Calu3 (cell line): ENCODE measurements at regions not wholly inside any gene's neighbourhood (a gene's known extent, or its start where the extent isn't known, plus 50 kb on each side); places are given as distances from the start of the nearest gene placed in this dataset.

Source experiments
- BruUV-seq: library from RNA; stranded (reverse); fragments of 400-500 nt; replicated peaks from 2 replicates; lab custom pipeline; 2021; lab: Mats Ljungman, UMichigan
- CTCF ChIA-PET: fragments of 300-600 bp; sonication (Branson Sonifier 250); formaldehyde crosslinking; loops from one replicate; lab custom pipeline; 2022; ENCODE audit warnings: antibody characterized with exemption; lab: Charles Lee
- DNase-seq: peaks from one replicate; pipeline ENCODE4 v3.0.0; 2022
- H3K27ac Mint-ChIP-seq: one replicate; pipeline ENCODE4 v1.8.0; 2022; ENCODE audit warnings: mixed read lengths; ENCODE audit not compliant: unreplicated experiment
- H3K27me3 Mint-ChIP-seq: one replicate; pipeline ENCODE4 v1.8.0; 2022; ENCODE audit warnings: mixed read lengths; ENCODE audit not compliant: unreplicated experiment
- H3K36me3 Mint-ChIP-seq: one replicate; pipeline ENCODE4 v1.8.0; 2022; ENCODE audit warnings: mild to moderate bottlenecking, moderate library complexity, mixed read lengths; ENCODE audit not compliant: insufficient read depth, unreplicated experiment
- H3K4me1 Mint-ChIP-seq: one replicate; pipeline ENCODE4 v1.8.0; 2022; ENCODE audit warnings: mild to moderate bottlenecking, low read depth, mixed read lengths; ENCODE audit not compliant: unreplicated experiment
- H3K4me3 Mint-ChIP-seq: one replicate; pipeline ENCODE4 v1.8.0; 2022; ENCODE audit warnings: mild to moderate bottlenecking, low read depth, moderate library complexity, mixed read lengths; ENCODE audit not compliant: unreplicated experiment
- H3K9me3 Mint-ChIP-seq: one replicate; pipeline ENCODE4 v1.8.0; 2022; ENCODE audit warnings: low read depth, mixed read lengths; ENCODE audit not compliant: unreplicated experiment
- CTCF ChIP-seq: fragments of 200-600 bp; IDR thresholded peaks from one replicate; pipeline ENCODE4 v1.8.0; 2022; ENCODE audit warnings: antibody characterized with exemption; ENCODE audit not compliant: unreplicated experiment
- intact Hi-C: fragments of 100-400 bp; cut with micrococcal nuclease; formaldehyde crosslinking; loops from one replicate; pipeline ENCODE4 v1.10.0; 2022; ENCODE audit not compliant: unreplicated experiment

GRCh38 chr3:4061783-4062360 lies 241.3 kb upstream of the SETMAR start:
- BruUV-seq = no TSS peak
- intact Hi-C loops = no loop called here
- DNase-seq = no peak
- H3K4me1 Mint-ChIP-seq = no peaks in the 10 kb centered on the region
- CTCF ChIA-PET = no interaction called here
- peaks cover 7% of the 10 kb centered on the region for H3K9me3 Mint-ChIP-seq
- no peak overlapping the region for H3K27ac Mint-ChIP-seq
- TF ChIP-seq CTCF = no peak
- no peak overlapping the region for H3K4me3 Mint-ChIP-seq
- no peaks in the 10 kb centered on the region for H3K36me3 Mint-ChIP-seq
- no peaks in the 10 kb centered on the region for H3K27me3 Mint-ChIP-seq

GRCh38 chr3:4062621-4063020 lies 240.5 kb upstream of the SETMAR start:
- no peaks in the 10 kb centered on the region for H3K27me3 Mint-ChIP-seq
- no peaks in the 10 kb centered on the region for H3K36me3 Mint-ChIP-seq
- CTCF ChIA-PET = no interaction called here
- H3K9me3 Mint-ChIP-seq = peaks cover 7% of the 10 kb centered on the region
- H3K4me1 Mint-ChIP-seq = no peaks in the 10 kb centered on the region
- DNase-seq = no peak
- no peak for TF ChIP-seq CTCF
- intact Hi-C loops = no loop called here
- no TSS peak for BruUV-seq
- no peak overlapping the region for H3K4me3 Mint-ChIP-seq
- H3K27ac Mint-ChIP-seq = no peak overlapping the region

GRCh38 chr3:4063916-4064574 lies 239.1 kb upstream of the SETMAR start:
- Mint-ChIP-seq H3K36me3 (no peaks in the 10 kb centered on the region), H3K9me3 (peaks cover 7% of the 10 kb centered on the region), H3K4me3 (no peak overlapping the region), H3K27ac (no peak overlapping the region), H3K4me1 (no peaks in the 10 kb centered on the region), H3K27me3 (no peaks in the 10 kb centered on the region)
- CTCF ChIA-PET = no interaction called here
- TF ChIP-seq CTCF = no peak
- BruUV-seq = no TSS peak
- no peak for DNase-seq
- intact Hi-C loops = no loop called here

GRCh38 chr3:4065085-4065484 lies 238.1 kb upstream of the SETMAR start:
- Mint-ChIP-seq H3K9me3 (peaks cover 7% of the 10 kb centered on the region), H3K4me1 (no peaks in the 10 kb centered on the region), H3K36me3 (no peaks in the 10 kb centered on the region), H3K27me3 (no peaks in the 10 kb centered on the region), H3K27ac (no peak overlapping the region), H3K4me3 (no peak overlapping the region)
- intact Hi-C loops = no loop called here
- TF ChIP-seq CTCF = no peak
- no peak for DNase-seq
- BruUV-seq = no TSS peak
- CTCF ChIA-PET = no interaction called here
